ENCODE measurements at regions not wholly inside any gene's neighbourhood (a gene's known extent, or its start where the extent isn't known, plus 50 kb on each side); places are given as distances from the start of the nearest gene placed in this dataset.
"Not testable (repeated sequence)": the region's sequence is repeated elsewhere in the genome, so short reads cannot be mapped to it uniquely, and the experiment has no call there.

DNA sequence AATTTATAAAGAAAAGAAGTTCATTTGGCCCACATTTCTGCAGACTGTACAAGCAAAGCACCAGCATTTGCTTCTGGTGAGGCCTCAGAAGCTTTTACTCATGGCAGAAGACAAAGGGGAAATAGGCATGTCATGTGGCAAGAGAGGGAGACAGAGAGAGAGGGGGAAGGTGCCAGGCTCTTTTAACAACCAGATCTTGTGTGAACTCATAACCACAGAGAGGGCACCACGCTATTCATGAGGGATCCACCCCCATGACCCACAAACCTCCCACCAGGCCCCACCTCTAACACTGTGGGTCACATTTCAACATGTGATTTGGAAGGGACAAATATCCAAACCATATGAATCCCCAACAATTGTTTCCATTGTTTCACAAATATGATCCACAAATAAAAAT lies 467.9 kb downstream of the SIPA1L2 start:
- CTCF ChIA-PET = no interaction called here
- no peaks in the 10 kb centered on the region for H4K20me1 ChIP-seq (replicated peaks; ENCODE audit: control insufficient read depth, extremely low read depth, insufficient read depth, low read length)

DNA sequence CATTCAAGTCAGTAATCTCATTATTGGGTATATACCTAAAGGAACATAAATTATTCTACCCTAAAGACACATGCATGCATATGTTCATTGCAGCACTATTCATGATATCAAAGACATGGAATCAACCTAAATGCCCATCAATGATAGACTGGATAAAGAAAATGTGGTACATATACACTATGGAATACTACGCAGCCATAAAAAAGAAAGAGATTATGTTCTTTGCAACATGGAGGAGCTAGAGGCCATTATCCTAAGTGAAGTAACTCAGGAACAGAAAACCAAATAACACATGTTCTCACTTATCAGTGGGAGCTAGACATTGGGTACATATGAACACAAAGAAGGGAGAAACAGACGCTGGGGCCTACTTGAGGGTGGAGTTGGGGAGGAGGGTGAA lies 471.4 kb downstream of the SIPA1L2 start:
- H3K4me3 ChIP-seq (replicated peaks in 1 of 3; ENCODE audit: insufficient read depth in 1 of 3, low read depth in 1 of 3, low read length in 3 of 3); H2AFZ ChIP-seq (ENCODE audit: low read depth, low read length); H3K4me1 ChIP-seq (ENCODE audit: control insufficient read depth, extremely low read depth, insufficient read depth, low read length); H3K27ac ChIP-seq (ENCODE audit: insufficient read depth, low read depth, low read length); H3K27me3 ChIP-seq (ENCODE audit: control insufficient read depth in 2 of 2, insufficient read depth in 2 of 2, low read length in 2 of 2); FAIRE-seq; H4K20me1 ChIP-seq (replicated peaks; ENCODE audit: control insufficient read depth, extremely low read depth, insufficient read depth, low read length); POLR2A ChIA-PET; dilution Hi-C loops (cut with MboI; ENCODE audit: extremely low pct_ligation_motif_present, low sequenced_read_pairs); H3K4me2 ChIP-seq (ENCODE audit: insufficient read depth, low read length); H3K36me3 ChIP-seq (ENCODE audit: control insufficient read depth in 2 of 2, extremely low read depth in 1 of 2, insufficient read depth in 2 of 2, low read length in 2 of 2); H3K9me3 ChIP-seq (replicated peaks; ENCODE audit: control insufficient read depth, insufficient read depth, low read length); CTCF ChIA-PET; H3K9me1 ChIP-seq (replicated peaks; ENCODE audit: control insufficient read depth, extremely low read depth, insufficient read depth, low read length); H3K79me2 ChIP-seq (ENCODE audit: control insufficient read depth, insufficient read depth, low read length); BruUV-seq (replicated peaks); DNase-seq (ENCODE audit: low read depth, low spot score); H3K9ac ChIP-seq (replicated peaks; ENCODE audit: extremely low read depth, insufficient read depth, low read length): not testable (repeated sequence)
- intact Hi-C loops (cut with micrococcal nuclease) = loop anchor here (10.0 kb wide), 1 partner anchor 466 kb away; no protein-coding TSS in a partner anchor

More for the DNA sequence above, 467.9 kb downstream of the SIPA1L2 start:
- no TSS peak for BruUV-seq (replicated peaks)
- Histone ChIP-seq H3K79me2 (ENCODE audit: control insufficient read depth, insufficient read depth, low read length) (no peaks in the 10 kb centered on the region), H3K4me3 (replicated peaks in 1 of 3; ENCODE audit: insufficient read depth in 1 of 3, low read depth in 1 of 3, low read length in 3 of 3) (no peak overlapping the region), H3K9me1 (replicated peaks; ENCODE audit: control insufficient read depth, extremely low read depth, insufficient read depth, low read length) (no peaks in the 10 kb centered on the region), H3K4me1 (ENCODE audit: control insufficient read depth, extremely low read depth, insufficient read depth, low read length) (no peaks in the 10 kb centered on the region), H3K9ac (replicated peaks; ENCODE audit: extremely low read depth, insufficient read depth, low read length) (no peak overlapping the region), H3K27me3 (ENCODE audit: control insufficient read depth in 2 of 2, insufficient read depth in 2 of 2, low read length in 2 of 2) (no peaks in the 10 kb centered on the region), H3K36me3 (ENCODE audit: control insufficient read depth in 2 of 2, extremely low read depth in 1 of 2, insufficient read depth in 2 of 2, low read length in 2 of 2) (no peaks in the 10 kb centered on the region), H2AFZ (ENCODE audit: low read depth, low read length) (no peak overlapping the region), H3K27ac (ENCODE audit: insufficient read depth, low read depth, low read length) (no peak overlapping the region), H3K4me2 (ENCODE audit: insufficient read depth, low read length) (no peak overlapping the region), H3K9me3 (replicated peaks; ENCODE audit: control insufficient read depth, insufficient read depth, low read length) (no peaks in the 10 kb centered on the region)
- DNase-seq (ENCODE audit: low read depth, low spot score) = no peak
- no peak for TF ChIP-seq GATA2 (IDR thresholded peaks at IDR 0.05; ENCODE audit: insufficient read depth, insufficient read length, low read depth, low read length)
- TF ChIP-seq, protein P1, sequence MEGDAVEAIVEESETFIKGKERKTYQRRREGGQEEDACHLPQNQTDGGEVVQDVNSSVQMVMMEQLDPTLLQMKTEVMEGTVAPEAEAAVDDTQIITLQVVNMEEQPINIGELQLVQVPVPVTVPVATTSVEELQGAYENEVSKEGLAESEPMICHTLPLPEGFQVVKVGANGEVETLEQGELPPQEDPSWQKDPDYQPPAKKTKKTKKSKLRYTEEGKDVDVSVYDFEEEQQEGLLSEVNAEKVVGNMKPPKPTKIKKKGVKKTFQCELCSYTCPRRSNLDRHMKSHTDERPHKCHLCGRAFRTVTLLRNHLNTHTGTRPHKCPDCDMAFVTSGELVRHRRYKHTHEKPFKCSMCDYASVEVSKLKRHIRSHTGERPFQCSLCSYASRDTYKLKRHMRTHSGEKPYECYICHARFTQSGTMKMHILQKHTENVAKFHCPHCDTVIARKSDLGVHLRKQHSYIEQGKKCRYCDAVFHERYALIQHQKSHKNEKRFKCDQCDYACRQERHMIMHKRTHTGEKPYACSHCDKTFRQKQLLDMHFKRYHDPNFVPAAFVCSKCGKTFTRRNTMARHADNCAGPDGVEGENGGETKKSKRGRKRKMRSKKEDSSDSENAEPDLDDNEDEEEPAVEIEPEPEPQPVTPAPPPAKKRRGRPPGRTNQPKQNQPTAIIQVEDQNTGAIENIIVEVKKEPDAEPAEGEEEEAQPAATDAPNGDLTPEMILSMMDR (IDR thresholded peaks at IDR 0.05; ENCODE audit: extremely low read depth in 1 of 2, insufficient read depth in 1 of 2, low read depth in 1 of 2, low read length in 2 of 2) = no peak
- no peak for TF ChIP-seq POLR2AphosphoS5 (IDR thresholded peaks at IDR 0.05; ENCODE audit: insufficient read depth, low read depth, low read length)
- TF ChIP-seq MYC (IDR thresholded peaks at IDR 0.05; ENCODE audit: low read depth, low read length) = no peak
- TF ChIP-seq JUN (IDR thresholded peaks at IDR 0.05; ENCODE audit: borderline replicate concordance, insufficient read depth, insufficient read length, low read depth) = no peak
- no peak for TF ChIP-seq EZH2 (IDR thresholded peaks at IDR 0.05; ENCODE audit: borderline replicate concordance, low read depth, low read length, severe bottlenecking)
- no peak for TF ChIP-seq POLR2A (IDR thresholded peaks at IDR 0.05; ENCODE audit: low read depth, low read length)
- no peak for TF ChIP-seq FOS (IDR thresholded peaks at IDR 0.05; ENCODE audit: borderline replicate concordance, insufficient read depth, low read length)
- TF ChIP-seq, protein P2, sequence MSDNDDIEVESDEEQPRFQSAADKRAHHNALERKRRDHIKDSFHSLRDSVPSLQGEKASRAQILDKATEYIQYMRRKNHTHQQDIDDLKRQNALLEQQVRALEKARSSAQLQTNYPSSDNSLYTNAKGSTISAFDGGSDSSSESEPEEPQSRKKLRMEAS (IDR thresholded peaks at IDR 0.05; ENCODE audit: insufficient read depth, insufficient read length) = no peak
- POLR2A ChIA-PET = no interaction called here
- no peak for FAIRE-seq
- intact Hi-C loops (cut with micrococcal nuclease) = no loop called here
- dilution Hi-C loops (cut with MboI; ENCODE audit: extremely low pct_ligation_motif_present, low sequenced_read_pairs) = no loop called here

DNA sequence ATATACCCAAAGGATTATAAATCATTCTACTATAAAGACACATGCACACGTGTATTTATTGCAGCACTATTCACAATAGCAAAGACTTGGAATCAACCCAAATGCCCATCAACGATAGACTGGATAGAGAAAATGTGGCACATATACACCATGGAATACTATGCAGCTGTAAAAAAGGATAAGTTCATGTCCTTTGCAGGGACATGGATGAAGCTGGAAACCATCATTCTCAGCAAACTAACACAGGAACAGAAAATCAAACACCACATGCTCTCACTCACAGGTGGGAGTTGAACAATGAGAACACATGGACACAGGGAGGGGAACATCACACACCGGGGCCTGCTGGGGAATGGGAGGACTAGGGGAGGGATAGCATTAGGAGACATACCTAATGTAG lies 473.9 kb downstream of the SIPA1L2 start:
- H3K4me2 ChIP-seq (ENCODE audit: insufficient read depth, low read length); dilution Hi-C loops (cut with MboI; ENCODE audit: extremely low pct_ligation_motif_present, low sequenced_read_pairs); BruUV-seq (replicated peaks); H3K9me3 ChIP-seq (replicated peaks; ENCODE audit: control insufficient read depth, insufficient read depth, low read length); H3K79me2 ChIP-seq (ENCODE audit: control insufficient read depth, insufficient read depth, low read length); H2AFZ ChIP-seq (ENCODE audit: low read depth, low read length); CTCF ChIA-PET; POLR2A ChIA-PET; FAIRE-seq; DNase-seq (ENCODE audit: low read depth, low spot score); H3K9me1 ChIP-seq (replicated peaks; ENCODE audit: control insufficient read depth, extremely low read depth, insufficient read depth, low read length); H3K4me1 ChIP-seq (ENCODE audit: control insufficient read depth, extremely low read depth, insufficient read depth, low read length); H3K9ac ChIP-seq (replicated peaks; ENCODE audit: extremely low read depth, insufficient read depth, low read length); H3K27me3 ChIP-seq (ENCODE audit: control insufficient read depth in 2 of 2, insufficient read depth in 2 of 2, low read length in 2 of 2); H4K20me1 ChIP-seq (replicated peaks; ENCODE audit: control insufficient read depth, extremely low read depth, insufficient read depth, low read length); H3K36me3 ChIP-seq (ENCODE audit: control insufficient read depth in 2 of 2, extremely low read depth in 1 of 2, insufficient read depth in 2 of 2, low read length in 2 of 2); H3K27ac ChIP-seq (ENCODE audit: insufficient read depth, low read depth, low read length); H3K4me3 ChIP-seq (replicated peaks in 1 of 3; ENCODE audit: insufficient read depth in 1 of 3, low read depth in 1 of 3, low read length in 3 of 3): not testable (repeated sequence)
- intact Hi-C loops (cut with micrococcal nuclease) = loop anchor here (10.0 kb wide), 1 partner anchor 469 kb away; no protein-coding TSS in a partner anchor

Data from endothelial cell of umbilical vein (primary cell).